LNCaP clone FGC (cell line): ENCODE measurements at regions not wholly inside any gene's neighbourhood (a gene's known extent, or its start where the extent isn't known, plus 50 kb on each side); places are given as distances from the start of the nearest gene placed in this dataset.

Experiments
- DNase-seq: peaks from one replicate; pipeline ENCODE4 v3.0.0-alpha.2; 2011; ENCODE audit warnings: low read depth
- H3K4me3 ChIP-seq: 2 replicates; pipeline ENCODE4 v1.5.1; 2011; ENCODE audit warnings: mild to moderate bottlenecking, low read depth, low read length, control low read depth
- CTCF ChIP-seq: IDR thresholded peaks from 2 replicates; pipeline ENCODE4 v1.5.1; 2012; ENCODE audit warnings: mild to moderate bottlenecking; ENCODE audit not compliant: control insufficient read depth, insufficient read depth; ENCODE audit errors: extremely low read depth

- no peak for TF ChIP-seq CTCF
- no peak for DNase-seq
- H3K4me3 ChIP-seq = peak overlapping the region; percentile 52
Measured at GRCh38 chr19:33905937-33906577, 109.4 kb downstream of the KCTD15 start.

GRCh38 chr19:33906578-33907335 lies 110.1 kb downstream of the KCTD15 start:
- TF ChIP-seq CTCF = no peak
- peak overlapping the region; percentile 47 for H3K4me3 ChIP-seq
- no peak for DNase-seq

- DNase-seq = no peak
- H3K4me3 ChIP-seq = no peak overlapping the region
- no peak for TF ChIP-seq CTCF
Measured at GRCh38 chr19:33910922-33911321, 114.3 kb downstream of the KCTD15 start.

- DNase-seq = no peak
- no peak overlapping the region for H3K4me3 ChIP-seq
- no peak for TF ChIP-seq CTCF
Measured at GRCh38 chr19:33914599-33914998, 117.9 kb downstream of the KCTD15 start.

GRCh38 chr19:33916792-33917191 lies 120.1 kb downstream of the KCTD15 start:
- no peak for DNase-seq
- no peak for TF ChIP-seq CTCF
- H3K4me3 ChIP-seq = no peak overlapping the region

GRCh38 chr19:33919291-33919690 lies 122.6 kb downstream of the KCTD15 start:
- no peak overlapping the region for H3K4me3 ChIP-seq
- no peak for TF ChIP-seq CTCF
- no peak for DNase-seq

- no peak for DNase-seq
- no peak overlapping the region for H3K4me3 ChIP-seq
- TF ChIP-seq CTCF = no peak
Measured at GRCh38 chr19:33921165-33921564, 124.5 kb downstream of the KCTD15 start.
